ENCODE measurements at regions not wholly inside any gene's neighbourhood (a gene's known extent, or its start where the extent isn't known, plus 50 kb on each side); places are given as distances from the start of the nearest gene placed in this dataset.

- no peaks in the 10 kb centered on the region for H3K36me3 ChIP-seq (ENCODE audit: control insufficient read depth in 2 of 2, insufficient read depth in 2 of 2, low read length in 1 of 2)
- WGBS, 2 donors = 65 to 70% methylated on average over 1 of the region's 1 CpG
- H3K4me1 ChIP-seq (ENCODE audit: control insufficient read depth in 2 of 2, insufficient read depth in 2 of 2, low read length in 1 of 2) = no peaks in the 10 kb centered on the region
- H3K9me3 ChIP-seq (ENCODE audit: control insufficient read depth in 2 of 2, insufficient read depth in 1 of 2, low read depth in 1 of 2, low read length in 1 of 2) = no peaks in the 10 kb centered on the region
- no peak overlapping the region for H3K27ac ChIP-seq (ENCODE audit: low read depth in 2 of 2, low read length in 1 of 2)
- H3K27me3 ChIP-seq (ENCODE audit: control insufficient read depth in 1 of 2, insufficient read depth in 2 of 2, low read length in 2 of 2) = no peaks in the 10 kb centered on the region
- H3K4me3 ChIP-seq (ENCODE audit: low read depth in 1 of 2, low read length in 2 of 2) = no peak overlapping the region
Observed at GRCh38 chr10:57460540-57460939, 807.2 kb downstream of the IPMK start.

- no peaks in the 10 kb centered on the region for H3K36me3 ChIP-seq (ENCODE audit: control insufficient read depth in 2 of 2, insufficient read depth in 2 of 2, low read length in 1 of 2)
- no peak overlapping the region for H3K27ac ChIP-seq (ENCODE audit: low read depth in 2 of 2, low read length in 1 of 2)
- 81 to 84% methylated on average over 3 of the region's 3 CpGs for WGBS, 2 donors
- no peak overlapping the region for H3K4me3 ChIP-seq (ENCODE audit: low read depth in 1 of 2, low read length in 2 of 2)
- H3K4me1 ChIP-seq (ENCODE audit: control insufficient read depth in 2 of 2, insufficient read depth in 2 of 2, low read length in 1 of 2) = no peaks in the 10 kb centered on the region
- no peaks in the 10 kb centered on the region for H3K9me3 ChIP-seq (ENCODE audit: control insufficient read depth in 2 of 2, insufficient read depth in 1 of 2, low read depth in 1 of 2, low read length in 1 of 2)
- H3K27me3 ChIP-seq (ENCODE audit: control insufficient read depth in 1 of 2, insufficient read depth in 2 of 2, low read length in 2 of 2) = no peaks in the 10 kb centered on the region
Observed at GRCh38 chr10:57457972-57458512, 809.7 kb downstream of the IPMK start.

- peaks cover 0 to 2% of the 10 kb centered on the region in 2 donors for H3K9me3 ChIP-seq (ENCODE audit: control insufficient read depth in 2 of 2, insufficient read depth in 1 of 2, low read depth in 1 of 2, low read length in 1 of 2)
- no peaks in the 10 kb centered on the region for H3K4me1 ChIP-seq (ENCODE audit: control insufficient read depth in 2 of 2, insufficient read depth in 2 of 2, low read length in 1 of 2)
- H3K36me3 ChIP-seq (ENCODE audit: control insufficient read depth in 2 of 2, insufficient read depth in 2 of 2, low read length in 1 of 2) = no peaks in the 10 kb centered on the region
- no peak overlapping the region for H3K4me3 ChIP-seq (ENCODE audit: low read depth in 1 of 2, low read length in 2 of 2)
- H3K27ac ChIP-seq (ENCODE audit: low read depth in 2 of 2, low read length in 1 of 2) = no peak overlapping the region
- H3K27me3 ChIP-seq (ENCODE audit: control insufficient read depth in 1 of 2, insufficient read depth in 2 of 2, low read length in 2 of 2) = no peaks in the 10 kb centered on the region
- WGBS, 2 donors = 40 to 53% methylated on average over 2 of the region's 2 CpGs
Observed at GRCh38 chr10:57430376-57430775, 837.3 kb downstream of the IPMK start.

GRCh38 chr10:57420881-57421280 is 846.8 kb downstream of the IPMK start:
- 69 to 77% methylated on average over 2 of the region's 2 CpGs for WGBS, 2 donors
- H3K4me3 ChIP-seq (ENCODE audit: low read depth in 1 of 2, low read length in 2 of 2) = no peak overlapping the region
- no peaks in the 10 kb centered on the region for H3K27me3 ChIP-seq (ENCODE audit: control insufficient read depth in 1 of 2, insufficient read depth in 2 of 2, low read length in 2 of 2)
- H3K36me3 ChIP-seq (ENCODE audit: control insufficient read depth in 2 of 2, insufficient read depth in 2 of 2, low read length in 1 of 2) = no peaks in the 10 kb centered on the region
- H3K4me1 ChIP-seq (ENCODE audit: control insufficient read depth in 2 of 2, insufficient read depth in 2 of 2, low read length in 1 of 2) = no peaks in the 10 kb centered on the region
- H3K9me3 ChIP-seq (ENCODE audit: control insufficient read depth in 2 of 2, insufficient read depth in 1 of 2, low read depth in 1 of 2, low read length in 1 of 2) = no peaks in the 10 kb centered on the region
- H3K27ac ChIP-seq (ENCODE audit: low read depth in 2 of 2, low read length in 1 of 2) = no peak overlapping the region

- no peaks in the 10 kb centered on the region for H3K27me3 ChIP-seq (ENCODE audit: control insufficient read depth in 1 of 2, insufficient read depth in 2 of 2, low read length in 2 of 2)
- H3K4me3 ChIP-seq (ENCODE audit: low read depth in 1 of 2, low read length in 2 of 2) = no peak overlapping the region
- H3K27ac ChIP-seq (ENCODE audit: low read depth in 2 of 2, low read length in 1 of 2) = no peak overlapping the region
- H3K36me3 ChIP-seq (ENCODE audit: control insufficient read depth in 2 of 2, insufficient read depth in 2 of 2, low read length in 1 of 2) = no peaks in the 10 kb centered on the region
- no peaks in the 10 kb centered on the region for H3K4me1 ChIP-seq (ENCODE audit: control insufficient read depth in 2 of 2, insufficient read depth in 2 of 2, low read length in 1 of 2)
- 88 to 89% methylated on average over 6 of the region's 6 CpGs for WGBS, 2 donors
- H3K9me3 ChIP-seq (ENCODE audit: control insufficient read depth in 2 of 2, insufficient read depth in 1 of 2, low read depth in 1 of 2, low read length in 1 of 2) = no peaks in the 10 kb centered on the region
Observed at GRCh38 chr10:57418476-57418875, 849.2 kb downstream of the IPMK start.

GRCh38 chr10:57395923-57396322 is 871.8 kb downstream of the IPMK start:
- Histone ChIP-seq H3K4me1 (ENCODE audit: control insufficient read depth in 2 of 2, insufficient read depth in 2 of 2, low read length in 1 of 2) (no peaks in the 10 kb centered on the region), H3K4me3 (ENCODE audit: low read depth in 1 of 2, low read length in 2 of 2) (no peak overlapping the region)
- 73 to 82% methylated on average over 5 of the region's 5 CpGs for WGBS, 2 donors

GRCh38 chr10:57367412-57367811 is 900.3 kb downstream of the IPMK start:
- H3K27ac ChIP-seq (ENCODE audit: low read depth in 2 of 2, low read length in 1 of 2) = no peak overlapping the region
- H3K27me3 ChIP-seq (ENCODE audit: control insufficient read depth in 1 of 2, insufficient read depth in 2 of 2, low read length in 2 of 2) = no peaks in the 10 kb centered on the region
- H3K9me3 ChIP-seq (ENCODE audit: control insufficient read depth in 2 of 2, insufficient read depth in 1 of 2, low read depth in 1 of 2, low read length in 1 of 2) = no peaks in the 10 kb centered on the region
- H3K4me1 ChIP-seq (ENCODE audit: control insufficient read depth in 2 of 2, insufficient read depth in 2 of 2, low read length in 1 of 2) = no peaks in the 10 kb centered on the region
- no peaks in the 10 kb centered on the region for H3K36me3 ChIP-seq (ENCODE audit: control insufficient read depth in 2 of 2, insufficient read depth in 2 of 2, low read length in 1 of 2)
- WGBS, 2 donors = 72 to 75% methylated on average over 5 of the region's 5 CpGs
- no peak overlapping the region for H3K4me3 ChIP-seq (ENCODE audit: low read depth in 1 of 2, low read length in 2 of 2)

More at GRCh38 chr10:57395923-57396322, 871.8 kb downstream of the IPMK start:
- Histone ChIP-seq H3K27me3 (ENCODE audit: control insufficient read depth in 1 of 2, insufficient read depth in 2 of 2, low read length in 2 of 2) (no peaks in the 10 kb centered on the region), H3K27ac (ENCODE audit: low read depth in 2 of 2, low read length in 1 of 2) (no peak overlapping the region), H3K9me3 (ENCODE audit: control insufficient read depth in 2 of 2, insufficient read depth in 1 of 2, low read depth in 1 of 2, low read length in 1 of 2) (no peaks in the 10 kb centered on the region), H3K36me3 (ENCODE audit: control insufficient read depth in 2 of 2, insufficient read depth in 2 of 2, low read length in 1 of 2) (no peaks in the 10 kb centered on the region)

GRCh38 chr10:57362811-57363210 is 904.9 kb downstream of the IPMK start:
- Histone ChIP-seq H3K9me3 (ENCODE audit: control insufficient read depth in 2 of 2, insufficient read depth in 1 of 2, low read depth in 1 of 2, low read length in 1 of 2) (no peaks in the 10 kb centered on the region), H3K36me3 (ENCODE audit: control insufficient read depth in 2 of 2, insufficient read depth in 2 of 2, low read length in 1 of 2) (no peaks in the 10 kb centered on the region), H3K27ac (ENCODE audit: low read depth in 2 of 2, low read length in 1 of 2) (no peak overlapping the region), H3K4me3 (ENCODE audit: low read depth in 1 of 2, low read length in 2 of 2) (no peak overlapping the region), H3K27me3 (ENCODE audit: control insufficient read depth in 1 of 2, insufficient read depth in 2 of 2, low read length in 2 of 2) (no peaks in the 10 kb centered on the region), H3K4me1 (ENCODE audit: control insufficient read depth in 2 of 2, insufficient read depth in 2 of 2, low read length in 1 of 2) (no peaks in the 10 kb centered on the region)
- 73 to 79% methylated on average over 2 of the region's 2 CpGs for WGBS, 2 donors

GRCh38 chr10:57353403-57354003 is 914.2 kb downstream of the IPMK start:
- no peaks in the 10 kb centered on the region for H3K27me3 ChIP-seq (ENCODE audit: control insufficient read depth in 1 of 2, insufficient read depth in 2 of 2, low read length in 2 of 2)
- H3K27ac ChIP-seq (ENCODE audit: low read depth in 2 of 2, low read length in 1 of 2) = no peak overlapping the region
- H3K4me1 ChIP-seq (ENCODE audit: control insufficient read depth in 2 of 2, insufficient read depth in 2 of 2, low read length in 1 of 2) = no peaks in the 10 kb centered on the region
- WGBS, 2 donors = 79 to 84% methylated on average over 4 of the region's 4 CpGs
- H3K4me3 ChIP-seq (ENCODE audit: low read depth in 1 of 2, low read length in 2 of 2) = no peak overlapping the region
- H3K9me3 ChIP-seq (ENCODE audit: control insufficient read depth in 2 of 2, insufficient read depth in 1 of 2, low read depth in 1 of 2, low read length in 1 of 2) = peaks cover 0 to 4% of the 10 kb centered on the region in 2 donors
- no peaks in the 10 kb centered on the region for H3K36me3 ChIP-seq (ENCODE audit: control insufficient read depth in 2 of 2, insufficient read depth in 2 of 2, low read length in 1 of 2)

GRCh38 chr10:57351076-57351475 is 916.6 kb downstream of the IPMK start:
- no peak overlapping the region for H3K4me3 ChIP-seq (ENCODE audit: low read depth in 1 of 2, low read length in 2 of 2)
- H3K4me1 ChIP-seq (ENCODE audit: control insufficient read depth in 2 of 2, insufficient read depth in 2 of 2, low read length in 1 of 2) = no peaks in the 10 kb centered on the region
- WGBS, 2 donors = 57 to 83% methylated on average over 2 of the region's 2 CpGs
- H3K9me3 ChIP-seq (ENCODE audit: control insufficient read depth in 2 of 2, insufficient read depth in 1 of 2, low read depth in 1 of 2, low read length in 1 of 2) = peaks cover 0 to 4% of the 10 kb centered on the region in 2 donors
- no peak overlapping the region for H3K27ac ChIP-seq (ENCODE audit: low read depth in 2 of 2, low read length in 1 of 2)
- H3K27me3 ChIP-seq (ENCODE audit: control insufficient read depth in 1 of 2, insufficient read depth in 2 of 2, low read length in 2 of 2) = no peaks in the 10 kb centered on the region
- no peaks in the 10 kb centered on the region for H3K36me3 ChIP-seq (ENCODE audit: control insufficient read depth in 2 of 2, insufficient read depth in 2 of 2, low read length in 1 of 2)

Data from esophagus (tissue), 2 donors.